ENCODE measurements at regions not wholly inside any gene's neighbourhood (a gene's known extent, or its start where the extent isn't known, plus 50 kb on each side); places are given as distances from the start of the nearest gene placed in this dataset.

DNA sequence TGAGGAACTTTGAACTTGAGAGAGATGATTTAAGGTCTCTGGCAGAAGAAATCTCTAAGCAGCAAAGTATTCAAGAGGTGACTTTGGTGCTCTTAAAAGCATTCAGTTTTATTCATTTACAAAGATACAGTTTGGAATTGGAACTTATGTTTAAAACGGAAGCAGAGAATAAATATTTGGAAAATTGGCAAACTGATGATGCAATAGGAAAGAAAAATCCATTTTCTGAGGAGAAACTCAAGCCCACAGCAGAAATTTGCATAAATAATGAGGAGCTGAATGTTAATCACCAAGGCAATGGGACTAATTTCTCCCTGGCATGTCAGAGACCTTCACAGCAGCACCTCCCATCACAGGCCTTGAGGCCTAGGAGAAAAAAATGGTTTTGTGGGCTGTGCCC lies 1022.5 kb upstream of the CHAC2 start:
- no peak overlapping the region for H3K4me2 ChIP-seq
- no peak overlapping the region for H3K27ac ChIP-seq
- DNase-seq: no peak
- H2AFZ ChIP-seq: no peak overlapping the region
- no peaks in the 10 kb centered on the region for H3F3A ChIP-seq (ENCODE audit: insufficient read depth, low read depth)
- H4K20me1 ChIP-seq (ENCODE audit: insufficient read depth): no peaks in the 10 kb centered on the region
- H3K27me3 ChIP-seq (ENCODE audit: insufficient read depth, low read depth): no peaks in the 10 kb centered on the region
- no TSS peak for BruUV-seq (replicated peaks)
- TF ChIP-seq, protein P1, sequence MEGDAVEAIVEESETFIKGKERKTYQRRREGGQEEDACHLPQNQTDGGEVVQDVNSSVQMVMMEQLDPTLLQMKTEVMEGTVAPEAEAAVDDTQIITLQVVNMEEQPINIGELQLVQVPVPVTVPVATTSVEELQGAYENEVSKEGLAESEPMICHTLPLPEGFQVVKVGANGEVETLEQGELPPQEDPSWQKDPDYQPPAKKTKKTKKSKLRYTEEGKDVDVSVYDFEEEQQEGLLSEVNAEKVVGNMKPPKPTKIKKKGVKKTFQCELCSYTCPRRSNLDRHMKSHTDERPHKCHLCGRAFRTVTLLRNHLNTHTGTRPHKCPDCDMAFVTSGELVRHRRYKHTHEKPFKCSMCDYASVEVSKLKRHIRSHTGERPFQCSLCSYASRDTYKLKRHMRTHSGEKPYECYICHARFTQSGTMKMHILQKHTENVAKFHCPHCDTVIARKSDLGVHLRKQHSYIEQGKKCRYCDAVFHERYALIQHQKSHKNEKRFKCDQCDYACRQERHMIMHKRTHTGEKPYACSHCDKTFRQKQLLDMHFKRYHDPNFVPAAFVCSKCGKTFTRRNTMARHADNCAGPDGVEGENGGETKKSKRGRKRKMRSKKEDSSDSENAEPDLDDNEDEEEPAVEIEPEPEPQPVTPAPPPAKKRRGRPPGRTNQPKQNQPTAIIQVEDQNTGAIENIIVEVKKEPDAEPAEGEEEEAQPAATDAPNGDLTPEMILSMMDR (conservative IDR thresholded peaks at IDR 0.05): no peak
- no peak for TF ChIP-seq EZH2 (IDR thresholded peaks at IDR 0.05; ENCODE audit: low read depth)
- ChIA-PET CTCF (no interaction called here), POLR2A (ENCODE audit: unreplicated experiment) (no interaction called here)
- H3K79me2 ChIP-seq (ENCODE audit: low read depth): no peaks in the 10 kb centered on the region
- no peaks in the 10 kb centered on the region for H3K9me2 ChIP-seq (ENCODE audit: insufficient read depth)
- no peaks in the 10 kb centered on the region for H3K36me3 ChIP-seq (ENCODE audit: low read depth)
- H3K4me3 ChIP-seq: no peak overlapping the region
- intact Hi-C loops (cut with micrococcal nuclease; ENCODE audit: unreplicated experiment): no loop called here
- no peaks in the 10 kb centered on the region for H3K4me1 ChIP-seq (replicated peaks; ENCODE audit: insufficient read depth)
- no peaks in the 10 kb centered on the region for H3K9me3 ChIP-seq (ENCODE audit: insufficient read depth, low read depth)

DNA sequence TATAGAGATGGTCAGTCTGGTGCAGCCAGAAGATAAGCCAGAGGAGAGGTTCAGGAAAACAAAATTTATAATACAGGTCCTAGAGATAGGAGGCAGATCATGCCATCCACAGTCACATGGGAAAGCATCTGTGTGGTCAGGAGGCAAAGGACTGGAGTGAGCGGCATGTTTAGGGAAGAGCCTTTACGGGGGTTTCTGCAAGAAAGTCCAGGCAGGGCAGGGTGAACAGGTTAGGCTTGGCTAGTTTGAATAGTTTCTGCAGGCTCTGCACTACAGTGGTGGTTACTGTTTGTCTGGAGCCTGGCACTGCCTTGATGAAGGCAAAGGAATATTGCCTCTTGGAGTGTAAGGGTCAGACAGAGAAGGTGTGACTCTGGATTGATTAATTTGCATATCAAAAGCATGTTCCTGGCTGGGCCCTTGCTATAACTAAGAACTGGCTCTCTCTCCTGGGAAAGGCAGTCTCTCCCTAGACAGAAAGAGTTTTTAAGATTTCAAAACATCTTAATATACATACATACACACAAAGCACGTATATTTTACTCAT lies 1034.7 kb upstream of the CHAC2 start:
- ChIA-PET CTCF (no interaction called here), POLR2A (ENCODE audit: unreplicated experiment) (no interaction called here)
- no peaks in the 10 kb centered on the region for H3K36me3 ChIP-seq (ENCODE audit: low read depth)
- H3F3A ChIP-seq (ENCODE audit: insufficient read depth, low read depth): no peaks in the 10 kb centered on the region
- intact Hi-C loops (cut with micrococcal nuclease; ENCODE audit: unreplicated experiment): no loop called here
- no peaks in the 10 kb centered on the region for H4K20me1 ChIP-seq (ENCODE audit: insufficient read depth)
- TF ChIP-seq EZH2 (IDR thresholded peaks at IDR 0.05; ENCODE audit: low read depth): no peak
- TF ChIP-seq, protein P1 (conservative IDR thresholded peaks at IDR 0.05): no peak
- H3K4me3 ChIP-seq: no peak overlapping the region
- no peak overlapping the region for H3K4me2 ChIP-seq
- no peaks in the 10 kb centered on the region for H3K79me2 ChIP-seq (ENCODE audit: low read depth)
- BruUV-seq (replicated peaks): no TSS peak
- no peaks in the 10 kb centered on the region for H3K9me2 ChIP-seq (ENCODE audit: insufficient read depth)
- no peak overlapping the region for H2AFZ ChIP-seq
- H3K4me1 ChIP-seq (replicated peaks; ENCODE audit: insufficient read depth): no peaks in the 10 kb centered on the region
- H3K27ac ChIP-seq: no peak overlapping the region
- H3K27me3 ChIP-seq (ENCODE audit: insufficient read depth, low read depth): no peaks in the 10 kb centered on the region
- no peaks in the 10 kb centered on the region for H3K9me3 ChIP-seq (ENCODE audit: insufficient read depth, low read depth)
- DNase-seq: no peak

DNA sequence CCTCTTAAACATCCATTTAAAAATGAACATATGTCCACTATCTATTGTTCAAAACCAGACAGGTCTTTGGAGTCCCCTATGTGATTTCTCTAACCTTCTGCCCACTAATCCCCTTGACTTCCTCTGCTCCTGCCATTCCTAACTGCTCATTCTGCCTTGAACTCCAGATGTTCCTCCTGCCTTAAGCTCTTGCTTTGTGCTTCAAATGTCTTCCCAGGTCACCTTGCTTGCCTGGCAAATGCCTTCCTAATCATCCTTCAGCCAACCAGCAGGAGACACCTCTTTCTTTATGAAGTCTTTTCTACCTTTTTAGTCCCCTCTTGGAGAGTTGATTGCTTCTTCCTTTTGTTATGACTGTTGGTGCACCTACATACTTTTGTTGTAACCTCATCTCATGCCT lies 1043.0 kb upstream of the CHAC2 start:
- CTCF ChIA-PET: no interaction called here
- Histone ChIP-seq H3K9me3 (ENCODE audit: insufficient read depth, low read depth) (no peaks in the 10 kb centered on the region; the same call in 1 of the 2 replicates), H2AFZ (no peak overlapping the region), H3K4me2 (no peak overlapping the region), H3K27me3 (ENCODE audit: insufficient read depth, low read depth) (no peaks in the 10 kb centered on the region), H3K4me1 (replicated peaks; ENCODE audit: insufficient read depth) (no peaks in the 10 kb centered on the region), H3K36me3 (ENCODE audit: low read depth) (no peaks in the 10 kb centered on the region), H3K79me2 (ENCODE audit: low read depth) (no peaks in the 10 kb centered on the region), H3K9me2 (ENCODE audit: insufficient read depth) (no peaks in the 10 kb centered on the region), H3K4me3 (no peak overlapping the region), H3K27ac (no peak overlapping the region), H4K20me1 (ENCODE audit: insufficient read depth) (no peaks in the 10 kb centered on the region), H3F3A (ENCODE audit: insufficient read depth, low read depth) (no peaks in the 10 kb centered on the region)
- intact Hi-C loops (cut with micrococcal nuclease; ENCODE audit: unreplicated experiment): no loop called here
- no peak for DNase-seq
- POLR2A ChIA-PET (ENCODE audit: unreplicated experiment): no interaction called here
- no TSS peak for BruUV-seq (replicated peaks)
- TF ChIP-seq, protein P1 (conservative IDR thresholded peaks at IDR 0.05): no peak
- TF ChIP-seq EZH2 (IDR thresholded peaks at IDR 0.05; ENCODE audit: low read depth): no peak

Data from PC-9 (cell line).